SK-N-SH treated with all-trans-retinoic acid at 6 μM for 48 hours (cell line): ENCODE measurements at regions not wholly inside any gene's neighbourhood (a gene's known extent, or its start where the extent isn't known, plus 50 kb on each side); places are given as distances from the start of the nearest gene placed in this dataset.
"Not testable (repeated sequence)": the region's sequence is repeated elsewhere in the genome, so short reads cannot be mapped to it uniquely, and the experiment has no call there.

Experiments used
- ARNTL ChIP-seq: fragments of 450-650 bp; formaldehyde crosslinking; IDR thresholded peaks from 2 replicates; pipeline ENCODE4 v1.5.0; 2020; ENCODE audit warnings: low read depth, mild to moderate bottlenecking, moderate library complexity, borderline replicate concordance
- ISL1 ChIP-seq: fragments of 250-450 bp; sonication (Bioruptor Pico); IDR thresholded peaks from 2 replicates; pipeline ENCODE4 v2.1.2; 2022; ENCODE audit warnings: mild to moderate bottlenecking, moderate library complexity
- OSR1 ChIP-seq: fragments of 250-450 bp; sonication (Bioruptor Pico); IDR thresholded peaks from 2 replicates; pipeline ENCODE4 v1.8.0; 2022; ENCODE audit warnings: moderate library complexity, mild to moderate bottlenecking, inconsistent platforms
- RARB ChIP-seq: fragments of 250-450 bp; sonication (Bioruptor Pico); IDR thresholded peaks from 2 replicates; pipeline ENCODE4 v1.8.0; 2021; ENCODE audit warnings: mild to moderate bottlenecking, moderate library complexity
- SNAI2 ChIP-seq: fragments of 250-450 bp; sonication (Bioruptor Pico); IDR thresholded peaks from 2 replicates; pipeline ENCODE4 v1.5.0; 2020; ENCODE audit warnings: mild to moderate bottlenecking, moderate library complexity
- TCF4 ChIP-seq: fragments of 250-450 bp; sonication (Bioruptor Pico); IDR thresholded peaks from 2 replicates; pipeline ENCODE4 v1.8.0; 2021; ENCODE audit warnings: mild to moderate bottlenecking, moderate library complexity, borderline replicate concordance
- TOX ChIP-seq: fragments of 250-450 bp; sonication (Bioruptor Pico); IDR thresholded peaks from 2 replicates; pipeline ENCODE4 v1.8.0; 2021; ENCODE audit warnings: mild to moderate bottlenecking, moderate library complexity, borderline replicate concordance
- ZFP30 ChIP-seq: fragments of 450-650 bp; formaldehyde crosslinking; IDR thresholded peaks from 2 replicates; pipeline ENCODE4 v1.5.0; 2022; ENCODE audit warnings: mild to moderate bottlenecking, moderate library complexity
- ZNF565 ChIP-seq: fragments of 450-650 bp; formaldehyde crosslinking; conservative IDR thresholded peaks from 2 replicates; pipeline ENCODE4 v1.5.0; 2020; ENCODE audit warnings: low read depth, mild to moderate bottlenecking, moderate library complexity
- TF ChIP-seq, protein P1 (sequence below): fragments of 250-450 bp; sonication (Bioruptor Pico); IDR thresholded peaks from 2 replicates; pipeline ENCODE4 v1.5.1; 2020; ENCODE audit warnings: low read depth, mild to moderate bottlenecking, moderate library complexity

DNA sequence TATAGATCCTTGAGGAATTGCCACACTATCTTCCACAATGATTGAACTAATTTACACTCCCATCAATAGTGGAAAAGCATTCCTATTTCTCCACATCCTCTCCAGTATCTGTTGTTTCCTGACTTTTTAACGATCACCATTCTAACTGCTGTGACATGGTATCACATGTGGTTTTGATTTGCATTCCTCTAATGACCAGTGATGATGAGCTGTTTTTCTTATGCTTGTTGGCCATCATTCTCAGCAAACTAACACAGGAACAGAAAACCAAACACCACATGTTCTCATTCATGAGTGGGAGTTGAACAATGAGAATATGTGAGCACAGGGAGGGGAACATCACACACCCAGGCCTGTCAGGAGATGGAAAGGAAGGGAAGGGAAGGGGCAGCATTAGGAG lies 411.8 kb downstream of the BTG1 start:
- not testable (repeated sequence) for TF ChIP-seq RARB (CRISPR knock-in tag); ISL1 (CRISPR knock-in tag); ZNF565 (CRISPR knock-in tag); OSR1 (CRISPR knock-in tag); ZFP30; TOX (CRISPR knock-in tag); ARNTL; SNAI2
- TF ChIP-seq, protein P1, sequence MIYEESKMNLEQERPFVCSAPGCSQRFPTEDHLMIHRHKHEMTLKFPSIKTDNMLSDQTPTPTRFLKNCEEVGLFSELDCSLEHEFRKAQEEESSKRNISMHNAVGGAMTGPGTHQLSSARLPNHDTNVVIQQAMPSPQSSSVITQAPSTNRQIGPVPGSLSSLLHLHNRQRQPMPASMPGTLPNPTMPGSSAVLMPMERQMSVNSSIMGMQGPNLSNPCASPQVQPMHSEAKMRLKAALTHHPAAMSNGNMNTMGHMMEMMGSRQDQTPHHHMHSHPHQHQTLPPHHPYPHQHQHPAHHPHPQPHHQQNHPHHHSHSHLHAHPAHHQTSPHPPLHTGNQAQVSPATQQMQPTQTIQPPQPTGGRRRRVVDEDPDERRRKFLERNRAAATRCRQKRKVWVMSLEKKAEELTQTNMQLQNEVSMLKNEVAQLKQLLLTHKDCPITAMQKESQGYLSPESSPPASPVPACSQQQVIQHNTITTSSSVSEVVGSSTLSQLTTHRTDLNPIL (CRISPR knock-in tag) = not testable (repeated sequence)
- 0 out of 2 replicates have a peak, but pooled peaks have one; percentile 30 for TF ChIP-seq TCF4
